NOMO-1 treated with dmso at 0.1 percent for 144 hours (cell line): ENCODE measurements at regions not wholly inside any gene's neighbourhood (a gene's known extent, or its start where the extent isn't known, plus 50 kb on each side); places are given as distances from the start of the nearest gene placed in this dataset.

Experiments
- DNase-seq: peaks from one replicate; lab custom pipeline; 2025; ENCODE audit not compliant: unreplicated experiment; lab: John Stamatoyannopoulos, UW

DNA sequence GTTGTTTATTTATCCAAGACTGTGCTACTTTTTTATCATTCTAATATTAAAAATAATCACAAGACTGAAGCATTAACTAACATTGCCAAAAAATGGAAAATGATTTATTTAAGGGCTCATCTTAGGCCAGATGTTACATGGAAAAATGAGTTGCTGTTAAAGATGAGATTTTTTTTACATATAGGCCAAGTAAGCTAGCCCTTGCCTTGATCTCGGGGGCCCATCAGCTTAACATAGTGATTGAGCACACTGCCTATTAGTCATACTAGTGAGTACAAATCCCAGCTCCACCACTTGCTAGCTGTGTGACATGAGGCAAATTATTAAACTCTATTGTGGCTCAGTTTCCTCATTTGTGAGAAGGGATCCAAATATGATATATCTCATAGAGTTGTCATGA, 275.9 kb upstream of the SNX7 start:
- no peak for DNase-seq

DNA sequence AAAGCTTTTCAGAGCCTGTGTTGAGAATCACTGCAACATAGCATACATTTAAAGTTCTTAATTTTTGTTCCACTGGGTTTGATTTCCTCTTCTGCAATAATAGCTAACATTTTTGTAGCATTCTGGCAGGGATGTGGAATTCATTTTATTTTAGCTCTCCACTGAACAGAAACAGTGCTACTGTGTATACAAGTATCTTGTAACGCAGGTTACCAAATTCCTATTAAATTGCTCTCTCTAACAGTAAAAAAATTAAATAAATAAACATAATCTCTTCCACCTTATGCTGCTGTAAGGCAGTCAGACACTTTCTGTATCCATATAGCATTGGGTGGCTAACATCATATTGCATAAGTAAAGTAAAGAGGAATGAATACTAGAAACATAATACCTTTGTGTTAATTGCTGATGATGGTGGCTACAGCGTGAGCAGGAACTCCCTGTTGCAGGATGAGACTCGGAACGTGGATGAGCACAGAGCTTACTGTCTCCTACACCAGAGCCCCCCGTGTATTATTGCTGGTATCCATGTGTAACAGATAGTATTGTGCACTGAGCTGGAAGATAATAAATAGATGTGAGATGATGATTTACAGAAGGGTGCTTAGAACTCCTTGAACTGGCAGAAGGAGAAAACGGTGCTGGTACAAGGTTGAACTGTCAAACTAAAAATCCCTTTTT, 276.9 kb upstream of the SNX7 start:
- no peak for DNase-seq

GRCh38 chr1:98382986-98383740, 278.4 kb upstream of the SNX7 start:
- DNase-seq, result no peak

- no peak for DNase-seq
Observed at GRCh38 chr1:98382586-98382985, 278.9 kb upstream of the SNX7 start.

DNA sequence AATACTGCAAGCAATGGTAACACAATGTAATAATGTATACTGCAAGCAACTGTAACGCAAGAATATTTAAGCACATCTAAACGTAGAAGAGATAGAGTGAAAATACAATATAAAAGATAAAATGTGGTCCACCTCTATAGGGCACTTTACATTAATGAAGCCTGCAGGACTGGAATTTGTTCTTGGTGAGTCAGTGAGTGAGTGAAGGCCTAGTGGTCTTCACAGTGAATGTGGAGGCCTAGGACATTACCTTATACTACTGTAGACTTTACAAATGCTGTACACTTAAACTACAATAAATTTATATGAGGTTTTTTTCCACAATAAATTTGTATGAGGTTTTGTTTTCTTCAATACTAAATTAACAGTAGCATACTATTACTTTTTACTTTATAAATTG, 287.4 kb upstream of the SNX7 start:
- no peak for DNase-seq

- DNase-seq, result peak; percentile 47
Observed at GRCh38 chr1:98373056-98373455, 288.5 kb upstream of the SNX7 start.

DNA sequence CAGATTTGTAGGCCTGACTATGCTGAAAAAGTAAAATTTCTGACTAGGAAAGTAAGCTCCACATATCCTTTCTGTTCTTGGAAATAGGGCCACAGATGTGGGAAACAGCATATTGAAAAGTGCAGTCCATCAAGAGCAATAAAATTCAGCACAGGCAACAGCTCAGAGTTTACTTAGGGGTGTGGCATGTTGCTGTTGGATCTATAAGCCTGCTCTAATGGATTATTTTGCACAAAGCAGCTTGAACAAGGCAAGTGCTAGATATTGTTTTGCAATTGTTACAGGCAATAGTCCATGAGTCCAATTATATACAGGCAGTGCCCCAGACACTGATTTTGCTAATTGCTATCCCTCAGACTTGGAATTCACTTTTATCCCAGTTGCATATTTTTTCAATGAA, 289.8 kb upstream of the SNX7 start:
- DNase-seq, result no peak

- no peak for DNase-seq
Observed at GRCh38 chr1:98369463-98369862, 292.1 kb upstream of the SNX7 start.

GRCh38 chr1:98368995-98369394, 292.5 kb upstream of the SNX7 start:
- no peak for DNase-seq

DNA sequence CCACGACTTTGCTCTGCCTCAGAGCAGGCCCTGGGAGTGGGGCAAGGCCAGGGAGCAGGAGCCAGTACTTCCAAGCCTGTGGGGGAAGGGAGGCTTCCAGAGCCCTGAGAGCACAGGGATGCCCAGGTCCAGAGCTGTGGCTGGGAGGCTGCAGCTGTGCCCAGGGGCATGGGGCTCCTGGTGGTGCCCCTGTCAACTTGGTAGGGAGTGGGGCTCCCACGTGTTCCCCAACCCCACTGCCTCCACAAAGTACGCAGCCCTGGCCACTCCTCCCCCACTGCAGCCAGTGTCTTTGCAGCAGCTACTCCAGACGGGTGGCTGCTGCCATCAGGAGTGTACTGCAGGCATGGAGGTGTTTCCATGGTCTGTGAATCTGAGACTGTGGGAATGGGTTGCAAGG, 294.1 kb upstream of the SNX7 start:
- DNase-seq, result no peak

DNA sequence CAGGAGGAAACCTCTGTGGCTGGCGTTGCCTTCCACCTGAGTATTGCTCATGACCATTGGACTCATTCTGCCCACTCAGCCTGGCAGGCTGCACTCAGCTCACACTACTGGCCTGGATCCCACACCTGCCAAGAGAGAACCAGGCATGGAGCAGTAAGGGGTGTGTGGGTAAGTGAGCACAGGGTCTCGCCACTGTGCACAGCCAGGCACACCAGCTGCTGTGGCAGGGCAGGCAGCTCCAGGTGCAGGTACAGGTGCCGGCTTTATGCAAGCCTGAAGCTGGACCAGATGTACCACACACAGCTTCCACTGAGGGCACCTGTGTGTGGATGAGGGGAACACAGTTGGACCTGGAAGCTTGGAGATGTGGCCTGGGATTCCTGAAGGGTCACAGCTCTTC, 295.2 kb upstream of the SNX7 start:
- no peak for DNase-seq

DNA sequence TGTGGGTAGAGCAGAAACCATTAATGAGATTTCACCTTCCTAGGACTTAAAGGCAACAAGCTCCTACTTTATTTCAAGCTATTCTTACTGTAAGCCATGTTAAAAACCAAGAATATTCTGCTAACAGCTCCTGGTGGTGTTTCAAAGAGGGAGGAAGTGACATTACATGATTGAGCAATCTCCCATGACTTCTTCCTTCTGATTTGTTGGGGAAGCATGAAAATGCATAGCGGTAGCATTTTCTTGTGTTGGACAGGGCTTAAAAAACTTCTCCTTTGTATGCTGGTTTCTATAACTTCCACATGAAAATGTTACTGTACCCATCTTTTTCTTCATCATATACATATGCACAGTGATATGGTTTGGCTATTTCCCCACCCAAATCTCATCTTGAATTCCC, 297.0 kb upstream of the SNX7 start:
- DNase-seq, result no peak

DNA sequence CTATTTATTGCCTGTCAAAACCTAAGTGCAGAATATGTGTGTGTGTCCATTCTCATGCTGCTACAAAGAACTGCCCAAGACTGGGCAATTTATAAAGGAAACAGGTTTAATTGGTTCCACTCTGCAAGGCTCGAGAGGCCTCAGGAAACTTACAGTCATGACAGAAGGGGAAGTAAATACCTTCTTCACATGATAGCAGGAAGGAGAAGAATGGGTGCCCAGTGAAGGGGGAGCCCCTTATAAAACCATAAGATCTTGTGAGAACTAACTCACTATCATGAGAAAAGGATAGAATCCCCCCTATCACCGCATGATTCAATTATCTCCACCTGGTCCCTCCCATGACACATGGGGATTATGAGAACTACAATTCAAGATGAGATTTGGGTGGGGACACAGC, 300.7 kb upstream of the SNX7 start:
- DNase-seq, result no peak

GRCh38 chr1:98355656-98356383, 305.7 kb upstream of the SNX7 start:
- no peak for DNase-seq

DNA sequence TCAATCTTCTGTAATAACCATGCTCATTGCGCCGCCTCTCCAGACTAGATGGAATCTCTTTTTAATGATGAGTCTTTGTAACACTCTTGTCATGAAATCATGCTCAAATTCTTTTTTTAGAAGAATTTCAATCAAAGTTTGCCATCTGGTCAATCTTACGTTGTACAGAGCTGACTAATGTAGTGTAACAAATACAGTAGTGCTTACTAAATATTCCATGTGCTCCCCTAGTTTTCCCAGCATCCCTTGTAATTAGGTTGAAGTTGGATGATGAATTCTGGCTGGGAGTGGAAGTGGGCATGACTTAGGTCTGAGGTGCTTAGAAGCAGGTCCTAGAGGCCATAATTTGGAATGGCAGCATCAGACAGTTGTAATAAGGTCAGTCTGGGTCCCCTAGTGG, 309.1 kb upstream of the SNX7 start:
- DNase-seq, result no peak

- no peak for DNase-seq
Observed at GRCh38 chr1:98351561-98351960, 310.0 kb upstream of the SNX7 start.

- no peak for DNase-seq
Observed at GRCh38 chr1:98345417-98345816, 316.1 kb upstream of the SNX7 start.

DNA sequence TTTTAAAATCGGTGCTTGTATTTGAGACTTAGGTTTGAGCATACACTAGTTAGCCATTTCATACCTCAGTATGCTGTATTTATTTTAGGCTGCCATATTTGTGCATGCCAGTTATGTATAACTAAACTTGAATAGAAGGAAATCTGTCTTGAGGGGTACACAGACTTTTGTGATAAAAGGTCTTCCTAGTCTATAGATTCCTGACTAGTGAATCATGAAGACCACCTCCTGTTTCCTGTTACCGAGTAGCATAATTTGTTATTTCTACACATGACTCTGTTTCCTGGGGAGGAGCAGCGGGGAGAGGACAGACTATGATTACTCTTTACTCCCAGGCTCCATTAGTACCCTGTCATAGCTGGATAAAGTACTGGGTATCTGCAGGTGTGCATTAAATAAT, 316.8 kb upstream of the SNX7 start:
- DNase-seq, result no peak

DNA sequence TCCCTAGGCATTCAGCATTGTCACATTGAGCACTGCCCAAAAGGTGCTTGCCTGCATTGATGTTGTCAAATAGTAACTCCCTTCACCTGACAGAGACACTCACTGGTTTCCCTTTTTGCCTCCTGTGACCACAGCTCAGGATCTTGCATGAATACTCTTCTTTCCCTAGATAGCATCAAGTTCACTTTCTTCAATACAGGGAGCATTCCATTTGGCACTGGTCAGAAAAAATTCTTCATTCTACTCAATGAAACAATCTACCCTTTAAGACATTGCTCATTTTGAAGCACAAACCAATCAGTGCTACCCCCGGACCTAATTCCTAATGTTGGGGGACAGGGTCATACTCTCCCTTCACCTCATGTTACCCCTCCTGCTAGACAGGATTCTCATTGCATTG, 319.0 kb upstream of the SNX7 start:
- no peak for DNase-seq

DNA sequence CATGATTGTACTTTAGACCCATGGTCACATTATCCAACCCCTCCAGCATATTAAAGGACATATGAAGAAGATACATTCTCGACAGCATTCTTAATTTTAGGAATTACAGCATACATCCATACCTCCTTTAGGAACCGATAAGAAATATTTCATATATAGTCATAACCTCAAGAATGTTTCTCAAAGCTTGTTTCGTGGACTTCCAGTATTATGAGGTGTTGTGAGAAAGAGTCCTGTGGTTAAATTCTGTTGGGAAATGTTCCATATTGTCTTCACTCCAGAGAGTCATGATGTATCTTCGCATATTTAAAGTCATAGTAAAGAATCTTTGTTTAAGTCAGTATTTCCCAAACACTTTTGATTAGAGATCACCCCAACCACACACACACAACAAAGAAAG, 321.0 kb upstream of the SNX7 start:
- DNase-seq, result no peak

DNA sequence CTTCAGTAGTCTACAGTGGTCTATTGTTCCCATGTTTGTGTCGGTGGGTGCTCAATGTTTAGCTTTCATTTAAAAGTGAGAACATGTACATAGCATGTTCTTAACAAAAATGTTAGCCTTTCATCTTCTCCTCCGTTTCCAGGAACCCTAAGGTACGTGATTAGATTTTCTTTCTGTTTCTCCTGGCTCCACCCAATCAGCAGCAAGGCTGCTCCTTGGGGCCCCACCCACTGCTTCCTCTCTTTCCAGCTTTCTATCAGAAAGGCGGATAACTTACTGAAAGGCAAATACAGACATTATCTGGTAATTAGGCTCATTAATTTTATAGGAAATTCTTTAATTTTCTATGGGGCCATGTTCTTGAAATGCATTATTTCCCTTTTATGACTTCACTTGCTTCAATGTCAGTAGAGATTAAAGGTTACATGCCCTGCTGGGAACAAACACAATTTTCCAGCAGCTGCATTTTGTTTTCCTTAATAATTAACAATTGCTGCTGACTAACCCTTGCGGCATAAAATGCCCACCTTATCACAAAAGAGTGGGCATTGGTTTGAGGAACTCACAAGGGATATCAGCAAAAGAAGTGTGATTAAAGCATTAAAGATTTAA, 324.9 kb upstream of the SNX7 start:
- no peak for DNase-seq

- DNase-seq, result no peak
Observed at GRCh38 chr1:98333936-98334335, 327.6 kb upstream of the SNX7 start.
